ENCODE measurements at regions not wholly inside any gene's neighbourhood (a gene's known extent, or its start where the extent isn't known, plus 50 kb on each side); places are given as distances from the start of the nearest gene placed in this dataset.
"Not testable (repeated sequence)": the region's sequence is repeated elsewhere in the genome, so short reads cannot be mapped to it uniquely, and the experiment has no call there.

DNA sequence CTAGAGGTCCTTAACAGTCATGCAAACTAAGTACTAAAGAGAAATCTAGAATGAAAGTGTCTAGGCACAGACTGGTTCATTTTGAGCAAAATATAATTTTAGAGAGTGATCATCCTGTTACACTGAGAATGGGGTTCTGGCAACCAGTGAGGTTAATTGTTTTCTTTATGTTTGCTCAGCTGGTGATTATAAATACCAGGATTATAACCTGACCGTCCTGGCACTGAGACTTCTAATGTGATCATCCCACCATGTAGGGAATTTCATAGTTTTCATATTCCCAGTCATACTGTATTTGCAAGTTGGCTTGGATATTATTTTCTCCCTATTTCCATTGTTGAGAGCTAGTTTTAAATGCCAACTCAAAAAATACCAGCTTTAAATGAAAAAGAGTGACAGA is 852.5 kb upstream of the LRATD1 start:
- no peak for DNase-seq
- H3K27me3 ChIP-seq (ENCODE audit: control insufficient read depth, insufficient read depth, low read length) = no peaks in the 10 kb centered on the region
- H3K4me1 ChIP-seq (ENCODE audit: control insufficient read depth, insufficient read depth, low read length) = no peaks in the 10 kb centered on the region
- no peak overlapping the region for H3K4me3 ChIP-seq (ENCODE audit: low read length)
- no CpG with 5 or more reads among the region's 1 CpG for WGBS (ENCODE audit: insufficient coverage, low lambda C conversion rate)
- no peak overlapping the region for H3K27ac ChIP-seq (ENCODE audit: low read length)
- no peaks in the 10 kb centered on the region for H3K36me3 ChIP-seq (ENCODE audit: control insufficient read depth, insufficient read depth, low read length)
- H3K9me3 ChIP-seq (ENCODE audit: control insufficient read depth, low read depth, low read length) = no peaks in the 10 kb centered on the region

DNA sequence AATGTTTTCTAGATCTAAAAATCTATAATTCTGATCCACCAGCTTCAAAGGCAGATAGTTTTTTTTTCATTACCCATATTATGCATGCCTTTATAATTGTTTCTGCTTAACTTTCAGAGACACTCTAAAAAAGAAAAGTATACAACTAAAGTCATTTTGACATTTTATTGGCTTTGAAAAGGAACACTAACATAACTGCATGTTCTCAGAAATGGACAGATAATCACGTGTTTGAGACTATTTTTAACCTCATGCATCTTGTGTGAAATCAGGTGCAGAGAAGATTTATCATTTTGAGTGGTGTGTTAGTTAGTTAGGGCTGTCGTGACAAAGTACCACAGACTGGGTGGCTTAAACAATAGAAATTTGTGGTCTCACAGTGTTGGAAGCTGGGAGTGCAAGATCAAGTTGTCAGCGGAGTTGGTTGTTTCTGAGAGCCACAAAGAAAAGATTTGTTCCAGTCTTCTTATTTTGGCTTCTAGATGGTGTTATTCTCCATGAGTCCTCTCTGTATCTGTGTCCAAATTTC is 841.4 kb upstream of the LRATD1 start:
- Histone ChIP-seq H3K4me1 (ENCODE audit: control insufficient read depth, insufficient read depth, low read length) (no peaks in the 10 kb centered on the region), H3K4me3 (ENCODE audit: low read length) (no peak overlapping the region), H3K36me3 (ENCODE audit: control insufficient read depth, insufficient read depth, low read length) (no peaks in the 10 kb centered on the region), H3K9me3 (ENCODE audit: control insufficient read depth, low read depth, low read length) (no peaks in the 10 kb centered on the region), H3K27me3 (ENCODE audit: control insufficient read depth, insufficient read depth, low read length) (no peaks in the 10 kb centered on the region), H3K27ac (ENCODE audit: low read length) (no peak overlapping the region)
- no CpG with 5 or more reads among the region's 3 CpGs for WGBS (ENCODE audit: insufficient coverage, low lambda C conversion rate)
- no peak for DNase-seq

DNA sequence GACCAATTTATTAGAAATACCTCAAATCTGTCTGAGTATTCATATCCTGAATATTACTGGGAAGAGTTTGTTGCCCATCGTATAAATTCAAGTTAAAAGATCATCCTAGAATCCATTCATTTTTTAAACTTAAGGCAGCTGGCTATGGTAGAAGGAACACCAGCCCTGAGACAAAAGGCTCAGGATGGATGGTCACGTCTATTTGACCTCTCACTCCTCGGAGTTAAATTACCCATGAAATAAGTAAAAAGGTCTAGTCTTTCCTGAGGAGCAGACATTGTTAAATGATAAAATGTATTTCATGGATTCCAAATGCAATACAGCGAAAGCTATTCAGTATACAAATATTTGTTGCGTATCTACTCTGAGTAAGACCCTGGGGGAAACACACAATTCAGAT is 826.0 kb upstream of the LRATD1 start:
- Histone ChIP-seq H3K4me1 (ENCODE audit: control insufficient read depth, insufficient read depth, low read length) (no peaks in the 10 kb centered on the region), H3K36me3 (ENCODE audit: control insufficient read depth, insufficient read depth, low read length) (no peaks in the 10 kb centered on the region), H3K27ac (ENCODE audit: low read length) (no peak overlapping the region), H3K9me3 (ENCODE audit: control insufficient read depth, low read depth, low read length) (no peaks in the 10 kb centered on the region), H3K4me3 (ENCODE audit: low read length) (no peak overlapping the region), H3K27me3 (ENCODE audit: control insufficient read depth, insufficient read depth, low read length) (no peaks in the 10 kb centered on the region)
- DNase-seq = no peak
- WGBS (ENCODE audit: insufficient coverage, low lambda C conversion rate) = no CpG with 5 or more reads among the region's 5 CpGs

DNA sequence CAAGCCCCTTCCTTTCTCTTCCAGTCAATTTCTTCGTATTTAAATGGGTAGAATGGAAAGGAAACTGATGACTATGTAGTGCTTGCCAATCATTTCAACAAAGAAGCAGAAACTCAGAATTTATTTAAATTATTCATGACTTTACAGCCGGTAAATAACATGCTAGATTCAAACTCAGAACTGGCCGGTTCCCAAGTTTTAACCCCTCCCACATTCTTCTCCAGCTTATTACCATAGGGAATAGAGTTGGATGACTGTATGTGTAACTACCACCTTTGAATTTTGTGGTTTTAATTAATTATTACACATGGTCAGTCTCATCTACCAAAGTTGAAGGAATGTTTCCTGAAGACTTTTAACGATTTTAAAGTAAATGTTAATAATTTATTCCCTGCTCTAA is 819.3 kb upstream of the LRATD1 start:
- Histone ChIP-seq H3K36me3 (ENCODE audit: control insufficient read depth, insufficient read depth, low read length) (no peaks in the 10 kb centered on the region), H3K4me3 (ENCODE audit: low read length) (no peak overlapping the region), H3K27ac (ENCODE audit: low read length) (no peak overlapping the region), H3K27me3 (ENCODE audit: control insufficient read depth, insufficient read depth, low read length) (no peaks in the 10 kb centered on the region), H3K9me3 (ENCODE audit: control insufficient read depth, low read depth, low read length) (no peaks in the 10 kb centered on the region), H3K4me1 (ENCODE audit: control insufficient read depth, insufficient read depth, low read length) (no peaks in the 10 kb centered on the region)
- no peak for DNase-seq
- 83% methylated on average over 1 of the region's 4 CpGs for WGBS (ENCODE audit: insufficient coverage, low lambda C conversion rate)

DNA sequence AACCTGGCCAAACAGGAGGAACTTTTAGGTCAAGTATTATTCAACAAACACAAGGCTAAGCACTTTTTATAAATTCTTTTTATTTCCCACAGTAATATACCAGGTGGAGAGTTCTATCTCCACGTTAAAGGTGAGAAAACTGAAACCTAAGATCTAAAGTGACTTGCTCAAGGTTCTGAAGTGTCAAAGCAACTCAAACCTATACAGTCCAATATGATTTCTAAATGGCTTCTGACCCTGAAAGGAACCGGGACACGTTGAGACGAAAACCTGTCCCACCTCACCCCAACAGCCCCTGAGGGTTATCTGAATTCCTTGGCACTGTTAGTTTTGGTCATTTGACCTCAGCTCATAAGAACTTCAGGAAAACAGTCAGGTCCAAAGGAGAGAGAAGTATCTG is 814.5 kb upstream of the LRATD1 start:
- WGBS (ENCODE audit: insufficient coverage, low lambda C conversion rate) = no CpG with 5 or more reads among the region's 4 CpGs
- no peaks in the 10 kb centered on the region for H3K4me1 ChIP-seq (ENCODE audit: control insufficient read depth, insufficient read depth, low read length)
- no peak overlapping the region for H3K27ac ChIP-seq (ENCODE audit: low read length)
- no peaks in the 10 kb centered on the region for H3K27me3 ChIP-seq (ENCODE audit: control insufficient read depth, insufficient read depth, low read length)
- no peak for DNase-seq
- H3K36me3 ChIP-seq (ENCODE audit: control insufficient read depth, insufficient read depth, low read length) = no peaks in the 10 kb centered on the region
- no peaks in the 10 kb centered on the region for H3K9me3 ChIP-seq (ENCODE audit: control insufficient read depth, low read depth, low read length)
- H3K4me3 ChIP-seq (ENCODE audit: low read length) = no peak overlapping the region

DNA sequence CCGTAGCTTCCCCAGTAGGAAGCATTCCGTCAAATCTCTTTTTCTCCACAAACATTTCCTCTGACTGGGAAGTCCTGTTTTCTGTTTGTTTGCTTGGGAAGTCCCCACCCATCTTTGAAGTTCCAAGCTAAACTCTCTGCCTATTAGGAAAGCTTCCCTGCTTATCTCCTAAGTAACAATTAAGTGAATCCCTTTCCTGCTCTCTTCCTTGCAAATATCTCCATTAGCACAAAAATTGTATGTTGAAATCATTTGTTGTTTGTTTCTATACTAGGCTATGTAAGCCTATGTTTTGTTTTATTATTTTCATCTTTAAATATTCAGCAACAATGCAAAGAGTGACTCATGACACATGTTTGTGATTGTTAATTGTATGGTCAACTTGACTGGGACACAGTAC is 812.6 kb upstream of the LRATD1 start:
- H3K9me3 ChIP-seq (ENCODE audit: control insufficient read depth, low read depth, low read length) = no peaks in the 10 kb centered on the region
- H3K27ac ChIP-seq (ENCODE audit: low read length) = no peak overlapping the region
- no peaks in the 10 kb centered on the region for H3K4me1 ChIP-seq (ENCODE audit: control insufficient read depth, insufficient read depth, low read length)
- H3K27me3 ChIP-seq (ENCODE audit: control insufficient read depth, insufficient read depth, low read length) = no peaks in the 10 kb centered on the region
- no peak overlapping the region for H3K4me3 ChIP-seq (ENCODE audit: low read length)
- DNase-seq = no peak
- WGBS (ENCODE audit: insufficient coverage, low lambda C conversion rate) = 17% methylated on average over 1 of the region's 2 CpGs
- no peaks in the 10 kb centered on the region for H3K36me3 ChIP-seq (ENCODE audit: control insufficient read depth, insufficient read depth, low read length)

DNA sequence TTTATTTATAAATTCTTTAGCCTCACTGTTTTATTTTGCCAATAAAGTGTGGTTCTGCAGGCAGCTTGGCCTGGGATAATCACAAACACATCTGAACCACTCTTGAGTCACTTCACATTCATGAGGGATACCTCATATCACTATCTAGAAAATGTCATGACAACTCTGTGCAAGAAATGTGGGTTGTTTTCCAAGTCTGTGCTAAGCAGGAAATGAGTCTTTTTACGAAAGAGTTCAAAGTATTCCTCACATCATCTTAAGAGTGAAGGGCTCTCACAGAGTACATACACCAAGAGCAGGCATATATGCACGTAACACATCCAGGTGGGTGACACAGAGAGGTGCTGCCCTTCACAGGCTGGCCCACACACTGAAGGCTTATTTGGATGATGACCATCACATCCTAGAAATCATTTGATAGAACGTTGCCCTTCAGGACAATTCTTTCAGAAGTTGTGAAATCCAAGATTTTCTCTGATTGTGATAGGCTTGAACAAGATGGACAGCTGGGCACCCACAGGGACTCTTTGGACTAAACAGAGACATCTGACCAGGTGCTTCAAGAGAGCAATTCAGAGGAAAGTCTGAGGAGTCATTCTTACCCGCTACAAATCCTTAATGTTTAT is 811.1 kb upstream of the LRATD1 start:
- WGBS (ENCODE audit: insufficient coverage, low lambda C conversion rate) = 100% methylated on average over 1 of the region's 4 CpGs
- Histone ChIP-seq H3K4me3 (ENCODE audit: low read length) (no peak overlapping the region), H3K9me3 (ENCODE audit: control insufficient read depth, low read depth, low read length) (no peaks in the 10 kb centered on the region), H3K27ac (ENCODE audit: low read length) (no peak overlapping the region), H3K36me3 (ENCODE audit: control insufficient read depth, insufficient read depth, low read length) (no peaks in the 10 kb centered on the region), H3K27me3 (ENCODE audit: control insufficient read depth, insufficient read depth, low read length) (no peaks in the 10 kb centered on the region), H3K4me1 (ENCODE audit: control insufficient read depth, insufficient read depth, low read length) (no peaks in the 10 kb centered on the region)
- DNase-seq = no peak

DNA sequence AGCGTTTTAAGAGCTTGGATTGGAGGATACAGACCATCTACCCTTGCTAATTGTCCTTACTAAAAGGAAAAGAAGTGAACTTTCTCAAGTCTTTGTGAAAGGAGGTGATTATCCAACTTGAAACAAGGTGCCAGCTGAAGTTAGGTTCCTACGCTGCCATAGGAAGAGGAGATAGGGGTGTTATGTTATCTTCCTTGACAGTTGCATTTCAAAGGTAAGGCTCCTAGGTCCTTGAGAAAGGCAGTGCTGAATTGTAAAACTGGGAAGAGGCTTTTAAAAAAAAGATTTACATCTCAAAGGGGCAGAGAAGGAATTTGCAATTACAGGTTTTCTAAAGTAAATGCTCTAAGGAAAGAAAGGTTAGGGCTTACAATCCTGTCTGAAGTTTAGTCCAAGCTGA is 810.2 kb upstream of the LRATD1 start:
- no peaks in the 10 kb centered on the region for H3K36me3 ChIP-seq (ENCODE audit: control insufficient read depth, insufficient read depth, low read length)
- DNase-seq = no peak
- H3K27ac ChIP-seq (ENCODE audit: low read length) = no peak overlapping the region
- H3K4me3 ChIP-seq (ENCODE audit: low read length) = no peak overlapping the region
- no peaks in the 10 kb centered on the region for H3K4me1 ChIP-seq (ENCODE audit: control insufficient read depth, insufficient read depth, low read length)
- no peaks in the 10 kb centered on the region for H3K27me3 ChIP-seq (ENCODE audit: control insufficient read depth, insufficient read depth, low read length)
- WGBS (ENCODE audit: insufficient coverage, low lambda C conversion rate) = 100% methylated on average over 1 of the region's 2 CpGs
- H3K9me3 ChIP-seq (ENCODE audit: control insufficient read depth, low read depth, low read length) = no peaks in the 10 kb centered on the region

DNA sequence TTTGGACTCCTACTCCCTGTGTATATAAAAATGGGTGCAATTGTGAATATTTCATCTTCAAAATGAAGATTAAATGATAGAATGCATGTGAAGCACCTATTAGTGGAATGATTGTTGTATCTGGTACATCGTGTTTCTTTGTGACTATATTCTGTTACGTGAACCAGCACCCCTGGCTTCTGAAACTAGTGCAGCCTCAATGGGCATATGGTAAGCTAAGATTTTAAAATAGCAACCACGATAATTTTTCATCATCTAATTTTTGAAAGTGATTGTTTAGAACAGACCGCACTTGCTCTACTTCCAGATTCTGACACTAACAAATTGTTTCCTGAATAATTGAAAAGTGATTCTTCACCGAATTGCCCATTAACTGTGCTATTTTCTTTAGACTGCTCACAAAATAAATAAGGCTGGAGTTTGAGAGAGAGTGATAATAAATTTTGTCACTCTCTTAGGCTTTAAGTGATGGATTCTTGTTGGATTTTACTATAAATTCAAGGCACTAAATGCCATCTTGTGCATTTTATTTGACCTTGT is 806.1 kb upstream of the LRATD1 start:
- no peak for DNase-seq
- Histone ChIP-seq H3K4me1 (ENCODE audit: control insufficient read depth, insufficient read depth, low read length) (no peaks in the 10 kb centered on the region), H3K27ac (ENCODE audit: low read length) (no peak overlapping the region), H3K36me3 (ENCODE audit: control insufficient read depth, insufficient read depth, low read length) (no peaks in the 10 kb centered on the region), H3K9me3 (ENCODE audit: control insufficient read depth, low read depth, low read length) (no peaks in the 10 kb centered on the region), H3K27me3 (ENCODE audit: control insufficient read depth, insufficient read depth, low read length) (no peaks in the 10 kb centered on the region), H3K4me3 (ENCODE audit: low read length) (no peak overlapping the region)
- 63% methylated on average over 2 of the region's 5 CpGs for WGBS (ENCODE audit: insufficient coverage, low lambda C conversion rate)

DNA sequence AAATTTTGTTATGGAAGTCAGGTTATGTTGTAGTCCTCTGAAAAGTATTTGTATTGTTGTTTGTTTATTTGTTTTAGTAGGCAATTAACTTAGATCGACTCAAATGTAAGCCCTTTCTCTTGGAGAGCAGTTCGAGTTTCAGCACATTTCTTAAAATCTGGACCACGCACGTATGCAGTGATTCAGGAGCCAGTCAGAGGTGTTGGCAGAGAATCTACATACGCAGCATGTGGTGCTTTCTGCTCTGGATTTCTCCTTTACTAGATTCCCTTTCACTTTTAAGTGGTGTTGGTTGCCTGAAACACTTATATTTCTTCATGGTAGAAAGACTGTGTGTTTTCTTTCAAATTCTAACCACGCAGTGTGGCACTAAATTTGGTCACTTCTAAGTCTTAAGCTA is 773.9 kb upstream of the LRATD1 start:
- Histone ChIP-seq H3K4me1 (ENCODE audit: control insufficient read depth, insufficient read depth, low read length) (no peaks in the 10 kb centered on the region), H3K27me3 (ENCODE audit: control insufficient read depth, insufficient read depth, low read length) (no peaks in the 10 kb centered on the region), H3K27ac (ENCODE audit: low read length) (no peak overlapping the region), H3K36me3 (ENCODE audit: control insufficient read depth, insufficient read depth, low read length) (no peaks in the 10 kb centered on the region), H3K4me3 (ENCODE audit: low read length) (no peak overlapping the region), H3K9me3 (ENCODE audit: control insufficient read depth, low read depth, low read length) (no peaks in the 10 kb centered on the region)
- no peak for DNase-seq
- 85% methylated on average over 3 of the region's 6 CpGs for WGBS (ENCODE audit: insufficient coverage, low lambda C conversion rate)

DNA sequence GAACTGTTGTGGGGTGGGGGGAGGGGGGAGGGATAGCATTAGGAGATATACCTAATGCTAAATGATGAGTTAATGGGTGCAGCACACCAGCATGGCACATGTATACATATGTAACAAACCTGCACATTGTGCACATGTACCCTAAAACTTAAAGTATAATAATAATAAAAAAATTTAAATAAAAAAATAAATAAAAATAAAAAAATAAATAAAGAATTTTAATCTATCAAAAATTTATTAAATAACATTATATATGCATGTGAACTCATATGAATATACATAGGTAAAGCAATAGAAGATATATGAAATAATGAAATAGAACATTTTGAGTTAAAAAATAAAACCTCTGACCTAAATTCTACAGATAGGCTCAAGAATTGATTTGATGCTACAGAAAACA is 764.2 kb upstream of the LRATD1 start:
- not testable (repeated sequence) for H3K4me3 ChIP-seq (ENCODE audit: low read length); H3K4me1 ChIP-seq (ENCODE audit: control insufficient read depth, insufficient read depth, low read length); H3K9me3 ChIP-seq (ENCODE audit: control insufficient read depth, low read depth, low read length); H3K27ac ChIP-seq (ENCODE audit: low read length); H3K36me3 ChIP-seq (ENCODE audit: control insufficient read depth, insufficient read depth, low read length); H3K27me3 ChIP-seq (ENCODE audit: control insufficient read depth, insufficient read depth, low read length); DNase-seq
